ENCODE measurements at regions not wholly inside any gene's neighbourhood (a gene's known extent, or its start where the extent isn't known, plus 50 kb on each side); places are given as distances from the start of the nearest gene placed in this dataset.

- CTCF ChIA-PET (ENCODE audit: low intra/inter-chr PET ratio, low total read pairs): no interaction called here
- H2AFZ ChIP-seq (ENCODE audit: low read length): no peak overlapping the region
- no peak overlapping the region for H3K4me2 ChIP-seq (ENCODE audit: low read depth, low read length)
- FAIRE-seq: no peak
- no peaks in the 10 kb centered on the region for H3K79me2 ChIP-seq (ENCODE audit: insufficient read depth, low read length)
- no peaks in the 10 kb centered on the region for H3K4me1 ChIP-seq (ENCODE audit: insufficient read depth, low read length)
- H3K27me3 ChIP-seq (ENCODE audit: control insufficient read depth in 1 of 2, insufficient read depth in 2 of 2, low read length in 2 of 2): no peaks in the 10 kb centered on the region; a peak in 2 of 5 replicates
- 0% methylated on average over 6 of the region's 6 CpGs for WGBS (ENCODE audit: low lambda C conversion rate)
- H3K9ac ChIP-seq (ENCODE audit: insufficient read depth, low read depth, low read length): no peak overlapping the region
- no peaks in the 10 kb centered on the region for H4K20me1 ChIP-seq (ENCODE audit: insufficient read depth, low read length)
- in situ Hi-C loops (cut with HindIII; ENCODE audit: extremely low pct_ligation_motif_present, low pct_unique_long_range_greater_than_20kb) (no loop called here), intact Hi-C loops (cut with micrococcal nuclease; ENCODE audit: unreplicated experiment) (no loop called here)
- POLR2A ChIA-PET: no interaction called here
- H3K27ac ChIP-seq (ENCODE audit: extremely low read length, insufficient read depth, low read length): no peak overlapping the region
- no peaks in the 10 kb centered on the region for H3K36me3 ChIP-seq (replicated peaks in 1 of 2; ENCODE audit: control insufficient read depth in 1 of 2, insufficient read depth in 2 of 2, low read length in 2 of 2)
- peak; percentile 61 for TF ChIP-seq MNT (IDR thresholded peaks at IDR 0.05)
- TF ChIP-seq GTF2F1 (IDR thresholded peaks at IDR 0.05; ENCODE audit: low read length): no peak
- no peak for TF ChIP-seq ZBTB49 (CRISPR knock-in tag; IDR thresholded peaks at IDR 0.05; ENCODE audit: borderline replicate concordance)
- TF ChIP-seq, protein P1, sequence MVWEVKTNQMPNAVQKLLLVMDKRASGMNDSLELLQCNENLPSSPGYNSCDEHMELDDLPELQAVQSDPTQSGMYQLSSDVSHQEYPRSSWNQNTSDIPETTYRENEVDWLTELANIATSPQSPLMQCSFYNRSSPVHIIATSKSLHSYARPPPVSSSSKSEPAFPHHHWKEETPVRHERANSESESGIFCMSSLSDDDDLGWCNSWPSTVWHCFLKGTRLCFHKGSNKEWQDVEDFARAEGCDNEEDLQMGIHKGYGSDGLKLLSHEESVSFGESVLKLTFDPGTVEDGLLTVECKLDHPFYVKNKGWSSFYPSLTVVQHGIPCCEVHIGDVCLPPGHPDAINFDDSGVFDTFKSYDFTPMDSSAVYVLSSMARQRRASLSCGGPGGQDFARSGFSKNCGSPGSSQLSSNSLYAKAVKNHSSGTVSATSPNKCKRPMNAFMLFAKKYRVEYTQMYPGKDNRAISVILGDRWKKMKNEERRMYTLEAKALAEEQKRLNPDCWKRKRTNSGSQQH (CRISPR knock-in tag; IDR thresholded peaks at IDR 0.05; ENCODE audit: low read depth): no peak
- TF ChIP-seq CREB1 (IDR thresholded peaks at IDR 0.05): no peak
- TF ChIP-seq CREB1 (CRISPR knock-in tag; IDR thresholded peaks at IDR 0.05): no peak
- H3K4me3 ChIP-seq (replicated peaks in 1 of 3; ENCODE audit: insufficient read depth in 1 of 3, low read depth in 2 of 3, low read length in 3 of 3): no peak overlapping the region
- no peak for ATAC-seq
- BruUV-seq (replicated peaks): no TSS peak
- no peaks in the 10 kb centered on the region for H3K9me3 ChIP-seq (ENCODE audit: low read length)
- no peak for DNase-seq (ENCODE audit: low spot score)
These were observed 807.7 kb upstream of the SALL3 start for GRCh38 chr18:78171954-78172353.

Data from HepG2 (cell line).